ENCODE measurements at regions not wholly inside any gene's neighbourhood (a gene's known extent, or its start where the extent isn't known, plus 50 kb on each side); places are given as distances from the start of the nearest gene placed in this dataset.
A peak's percentile ranks its signal among the peaks of the same experiment; 100 is the strongest.

DNA sequence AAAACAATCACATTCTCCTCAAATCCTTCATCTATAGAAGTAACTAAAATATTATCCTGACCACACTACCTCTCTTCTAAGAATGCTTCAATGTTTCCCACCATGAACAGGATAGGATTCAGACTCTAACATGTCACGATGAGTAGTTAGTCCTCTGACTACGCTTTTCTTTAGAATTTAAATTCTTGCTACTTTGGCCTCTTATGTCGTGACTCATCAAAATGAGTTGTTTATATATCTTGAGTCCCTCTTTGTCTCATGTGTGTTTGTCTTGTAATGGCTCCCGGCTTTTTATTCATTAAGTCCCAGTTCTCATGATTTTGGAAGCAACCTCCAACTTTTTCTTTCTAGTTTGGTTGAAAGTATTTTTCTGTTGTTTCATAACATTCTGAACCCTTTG is 1289.2 kb downstream of the DSC3 start:
- H2BK120ac ChIP-seq (ENCODE audit: insufficient read depth, low read length, poor library complexity): no peak overlapping the region
- no CpG with 5 or more reads among the region's 4 CpGs for WGBS (ENCODE audit: extremely low coverage, insufficient coverage, insufficient read length)
- H3K4ac ChIP-seq (ENCODE audit: low read depth, low read length): no peak overlapping the region
- no peak overlapping the region for H3K23ac ChIP-seq (ENCODE audit: low read length)
- peaks cover 0 to 2% of the 10 kb centered on the region in 2 experiments for H3K4me1 ChIP-seq (ENCODE audit: control insufficient read depth in 1 of 2, insufficient read depth in 2 of 2, low read length in 2 of 2)
- H2AK5ac ChIP-seq (ENCODE audit: low read length): no peak overlapping the region
- H2BK5ac ChIP-seq (ENCODE audit: low read depth, low read length, poor library complexity): no peak overlapping the region
- no peak overlapping the region for H3K4me2 ChIP-seq (ENCODE audit: low read length)
- no peak for DNase-seq
- no peak overlapping the region for H3K9ac ChIP-seq (ENCODE audit: low read length)
- H4K8ac ChIP-seq (ENCODE audit: low read depth, low read length): no peak overlapping the region
- no peak overlapping the region for H3K27ac ChIP-seq (ENCODE audit: low read depth, low read length)
- H3K36me3 ChIP-seq (ENCODE audit: control insufficient read depth in 1 of 2, insufficient read depth in 2 of 2, low read length in 2 of 2): no peaks in the 10 kb centered on the region
- H3K79me2 ChIP-seq (ENCODE audit: control insufficient read depth, insufficient read depth, low read length, poor library complexity): no peaks in the 10 kb centered on the region
- H3K79me1 ChIP-seq (ENCODE audit: low read length): no peaks in the 10 kb centered on the region
- H4K12ac ChIP-seq (ENCODE audit: low read depth, low read length): no peak overlapping the region
- H3K9me3 ChIP-seq (ENCODE audit: insufficient read depth, low read depth, low read length): no peaks in the 10 kb centered on the region
- H3K14ac ChIP-seq (ENCODE audit: low read length): no peak overlapping the region
- no peaks in the 10 kb centered on the region for H3K27me3 ChIP-seq (ENCODE audit: insufficient read depth, low read length)
- H3K4me3 ChIP-seq (ENCODE audit: low read depth, low read length): no peak overlapping the region
- H2BK12ac ChIP-seq (ENCODE audit: low read length): no peak overlapping the region
- no peak overlapping the region for H2AFZ ChIP-seq (ENCODE audit: insufficient read depth, low read length, poor library complexity)
- H4K91ac ChIP-seq (ENCODE audit: low read depth, low read length): no peak overlapping the region
- H3K18ac ChIP-seq (ENCODE audit: low read length): no peak overlapping the region

DNA sequence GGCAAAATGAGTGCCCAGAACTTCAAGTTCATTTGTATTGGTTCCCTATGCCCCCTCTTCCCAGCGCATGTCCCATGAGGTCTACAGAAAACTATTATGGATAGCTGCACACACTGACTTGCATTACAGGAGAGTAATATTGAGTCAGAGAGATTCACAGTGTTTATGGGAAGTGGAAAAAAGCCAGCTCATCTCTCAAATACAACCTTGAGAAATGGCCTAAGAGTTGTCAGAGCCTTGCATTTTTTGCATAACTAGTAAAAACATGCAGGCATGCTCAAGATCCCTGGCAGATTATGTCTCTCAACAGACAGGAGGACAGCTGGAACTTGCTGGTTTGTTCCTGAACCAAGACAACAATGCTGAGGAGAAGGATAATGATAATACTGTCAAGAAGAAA is 1292.8 kb downstream of the DSC3 start:
- peak; percentile 62 to 88 for DNase-seq
- no peak overlapping the region for H2BK120ac ChIP-seq (ENCODE audit: insufficient read depth, low read length, poor library complexity)
- H3K36me3 ChIP-seq (ENCODE audit: control insufficient read depth in 1 of 2, insufficient read depth in 2 of 2, low read length in 2 of 2): no peaks in the 10 kb centered on the region
- H3K23ac ChIP-seq (ENCODE audit: low read length): no peak overlapping the region
- no peak overlapping the region for H3K18ac ChIP-seq (ENCODE audit: low read length)
- H3K9ac ChIP-seq (ENCODE audit: low read length): no peak overlapping the region
- no peaks in the 10 kb centered on the region for H3K27me3 ChIP-seq (ENCODE audit: insufficient read depth, low read length)
- no peak overlapping the region for H4K12ac ChIP-seq (ENCODE audit: low read depth, low read length)
- no peak overlapping the region for H2AK5ac ChIP-seq (ENCODE audit: low read length)
- H2AFZ ChIP-seq (ENCODE audit: insufficient read depth, low read length, poor library complexity): no peak overlapping the region
- H4K8ac ChIP-seq (ENCODE audit: low read depth, low read length): no peak overlapping the region
- no peaks in the 10 kb centered on the region for H3K79me2 ChIP-seq (ENCODE audit: control insufficient read depth, insufficient read depth, low read length, poor library complexity)
- no peak overlapping the region for H3K4me2 ChIP-seq (ENCODE audit: low read length)
- H3K4me1 ChIP-seq (ENCODE audit: control insufficient read depth in 1 of 2, insufficient read depth in 2 of 2, low read length in 2 of 2): peaks cover 0 to 2% of the 10 kb centered on the region in 2 experiments
- H3K4ac ChIP-seq (ENCODE audit: low read depth, low read length): no peak overlapping the region
- no peaks in the 10 kb centered on the region for H3K79me1 ChIP-seq (ENCODE audit: low read length)
- no peak overlapping the region for H3K27ac ChIP-seq (ENCODE audit: low read depth, low read length)
- H3K14ac ChIP-seq (ENCODE audit: low read length): no peak overlapping the region
- no peak overlapping the region for H2BK5ac ChIP-seq (ENCODE audit: low read depth, low read length, poor library complexity)
- no peak overlapping the region for H2BK12ac ChIP-seq (ENCODE audit: low read length)
- no peaks in the 10 kb centered on the region for H3K9me3 ChIP-seq (ENCODE audit: insufficient read depth, low read depth, low read length)
- H4K91ac ChIP-seq (ENCODE audit: low read depth, low read length): no peak overlapping the region
- no CpG with 5 or more reads among the region's 1 CpG for WGBS (ENCODE audit: extremely low coverage, insufficient coverage, insufficient read length)
- H3K4me3 ChIP-seq (ENCODE audit: low read depth, low read length): no peak overlapping the region

DNA sequence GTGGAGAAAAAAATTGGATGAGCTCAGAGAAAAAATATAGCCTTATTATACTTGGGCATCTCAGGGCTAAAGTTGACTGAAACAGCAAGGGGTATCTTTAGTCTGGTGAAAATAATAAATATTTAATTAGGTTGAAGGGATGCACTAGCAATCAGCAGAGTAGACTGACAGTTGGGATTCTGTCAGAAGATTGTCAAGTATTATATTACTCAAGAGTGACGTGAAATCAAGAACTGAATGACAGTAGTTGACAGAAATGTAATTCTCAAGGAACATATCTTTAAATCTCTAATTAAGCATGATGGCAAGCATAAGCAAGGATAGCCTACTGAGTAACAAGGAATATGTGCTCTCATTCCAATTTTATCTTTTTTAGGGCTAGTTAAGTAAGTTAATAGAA is 1301.1 kb downstream of the DSC3 start:
- Histone ChIP-seq H3K79me1 (ENCODE audit: low read length) (no peaks in the 10 kb centered on the region), H2BK12ac (ENCODE audit: low read length) (no peak overlapping the region), H2AFZ (ENCODE audit: insufficient read depth, low read length, poor library complexity) (no peak overlapping the region), H3K4ac (ENCODE audit: low read depth, low read length) (no peak overlapping the region), H3K14ac (ENCODE audit: low read length) (no peak overlapping the region), H3K27me3 (ENCODE audit: insufficient read depth, low read length) (no peaks in the 10 kb centered on the region), H3K23ac (ENCODE audit: low read length) (no peak overlapping the region), H3K18ac (ENCODE audit: low read length) (no peak overlapping the region), H4K8ac (ENCODE audit: low read depth, low read length) (no peak overlapping the region), H3K27ac (ENCODE audit: low read depth, low read length) (no peak overlapping the region), H3K79me2 (ENCODE audit: control insufficient read depth, insufficient read depth, low read length, poor library complexity) (no peaks in the 10 kb centered on the region), H2BK5ac (ENCODE audit: low read depth, low read length, poor library complexity) (no peak overlapping the region), H4K91ac (ENCODE audit: low read depth, low read length) (no peak overlapping the region), H2AK5ac (ENCODE audit: low read length) (no peak overlapping the region), H3K9me3 (ENCODE audit: insufficient read depth, low read depth, low read length) (no peaks in the 10 kb centered on the region), H3K4me3 (ENCODE audit: low read depth, low read length) (no peak overlapping the region), H3K4me2 (ENCODE audit: low read length) (no peak overlapping the region), H3K36me3 (ENCODE audit: control insufficient read depth in 1 of 2, insufficient read depth in 2 of 2, low read length in 2 of 2) (no peaks in the 10 kb centered on the region), H2BK120ac (ENCODE audit: insufficient read depth, low read length, poor library complexity) (no peak overlapping the region), H4K12ac (ENCODE audit: low read depth, low read length) (no peak overlapping the region), H3K9ac (ENCODE audit: low read length) (no peak overlapping the region), H3K4me1 (ENCODE audit: control insufficient read depth in 1 of 2, insufficient read depth in 2 of 2, low read length in 2 of 2) (no peaks in the 10 kb centered on the region)
- DNase-seq: no peak
- no CpG with 5 or more reads among the region's 1 CpG for WGBS (ENCODE audit: extremely low coverage, insufficient coverage, insufficient read length)

DNA sequence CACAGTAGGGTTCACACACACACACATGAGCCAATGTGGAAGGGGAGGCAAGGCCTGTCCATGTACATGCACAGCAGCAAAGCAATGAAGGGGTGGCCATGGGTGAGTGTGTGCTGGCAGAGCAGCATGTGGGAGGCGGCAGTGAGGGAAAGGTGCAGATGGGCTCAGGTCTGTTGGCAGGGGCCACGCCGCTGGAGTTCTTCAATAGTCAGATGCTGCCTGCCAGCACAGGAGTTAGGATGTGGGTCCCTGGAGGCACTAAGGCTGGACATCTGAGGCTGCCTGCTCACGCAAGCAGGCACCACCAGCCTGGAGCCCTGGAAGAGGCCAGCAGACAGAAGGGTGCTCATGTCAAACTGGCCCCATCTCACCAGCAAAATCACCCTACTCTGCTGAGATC is 1304.9 kb downstream of the DSC3 start:
- no peaks in the 10 kb centered on the region for H3K79me1 ChIP-seq (ENCODE audit: low read length)

More for the DNA sequence above, 1304.9 kb downstream of the DSC3 start:
- no peaks in the 10 kb centered on the region for H3K36me3 ChIP-seq (ENCODE audit: control insufficient read depth in 1 of 2, insufficient read depth in 2 of 2, low read length in 2 of 2)
- H3K27ac ChIP-seq (ENCODE audit: low read depth, low read length): no peak overlapping the region
- no peaks in the 10 kb centered on the region for H3K79me2 ChIP-seq (ENCODE audit: control insufficient read depth, insufficient read depth, low read length, poor library complexity)
- H3K9me3 ChIP-seq (ENCODE audit: insufficient read depth, low read depth, low read length): no peaks in the 10 kb centered on the region
- H4K91ac ChIP-seq (ENCODE audit: low read depth, low read length): no peak overlapping the region
- no peak overlapping the region for H2BK12ac ChIP-seq (ENCODE audit: low read length)
- H2AK5ac ChIP-seq (ENCODE audit: low read length): no peak overlapping the region
- H3K9ac ChIP-seq (ENCODE audit: low read length): no peak overlapping the region
- no peak overlapping the region for H2BK5ac ChIP-seq (ENCODE audit: low read depth, low read length, poor library complexity)
- no peak overlapping the region for H3K18ac ChIP-seq (ENCODE audit: low read length)
- no peak overlapping the region for H3K14ac ChIP-seq (ENCODE audit: low read length)
- no peak for DNase-seq
- H2AFZ ChIP-seq (ENCODE audit: insufficient read depth, low read length, poor library complexity): no peak overlapping the region
- H3K4ac ChIP-seq (ENCODE audit: low read depth, low read length): no peak overlapping the region
- H4K12ac ChIP-seq (ENCODE audit: low read depth, low read length): no peak overlapping the region
- no peak overlapping the region for H4K8ac ChIP-seq (ENCODE audit: low read depth, low read length)
- H3K4me1 ChIP-seq (ENCODE audit: control insufficient read depth in 1 of 2, insufficient read depth in 2 of 2, low read length in 2 of 2): no peaks in the 10 kb centered on the region
- no peak overlapping the region for H2BK120ac ChIP-seq (ENCODE audit: insufficient read depth, low read length, poor library complexity)
- H3K4me2 ChIP-seq (ENCODE audit: low read length): no peak overlapping the region
- H3K23ac ChIP-seq (ENCODE audit: low read length): no peak overlapping the region
- H3K27me3 ChIP-seq (ENCODE audit: insufficient read depth, low read length): no peaks in the 10 kb centered on the region
- no peak overlapping the region for H3K4me3 ChIP-seq (ENCODE audit: low read depth, low read length)
- no CpG with 5 or more reads among the region's 4 CpGs for WGBS (ENCODE audit: extremely low coverage, insufficient coverage, insufficient read length)
